HCT116 (cell line): ENCODE measurements at regions not wholly inside any gene's neighbourhood (a gene's known extent, or its start where the extent isn't known, plus 50 kb on each side); places are given as distances from the start of the nearest gene placed in this dataset.
"Not testable (repeated sequence)": the region's sequence is repeated elsewhere in the genome, so short reads cannot be mapped to it uniquely, and the experiment has no call there.

Experiments
- ATAC-seq: fragments of 200-7000 bp; cut with Tn5 transposase; 2 replicates; pipeline ENCODE4 v1.9.1; 2020; ENCODE audit warnings: mild to moderate bottlenecking, moderate library complexity
- BruUV-seq: library from RNA; stranded (reverse); fragments of 400-500 nt; replicated peaks from 2 replicates; lab custom pipeline; 2021; lab: Mats Ljungman, UMichigan
- CTCF ChIA-PET: fragments of 300-600 bp; sonication (Branson Sonifier 250); formaldehyde crosslinking; loops from one replicate; lab custom pipeline; 2021; ENCODE audit warnings: antibody characterized with exemption; lab: Charles Lee
- POLR2A ChIA-PET: fragments of 300-600, 350-600 bp; sonication (Branson Sonifier 250); formaldehyde crosslinking; loops from one replicate; lab custom pipeline; 2021; ENCODE audit warnings: antibody characterized with exemption; lab: Charles Lee
- RAD21 ChIA-PET, 2 experiments: fragments of 300-600 bp; sonication (Branson Sonifier 250); formaldehyde crosslinking; loops; one replicate each; lab custom pipeline; 2023; ENCODE audit warnings: low total read pairs in 2 of 2; ENCODE audit not compliant: uncharacterized antibody in 2 of 2, unreplicated experiment in 2 of 2, low non-redundant PET in 1 of 2; lab: Charles Lee
- DNase-seq: peaks from one replicate; pipeline ENCODE4 v3.0.0-alpha.2; 2010; ENCODE audit warnings: low read depth, low spot score
- H2AFZ ChIP-seq: fragments of 200-600 bp; shearing (Covaris generic), sonication (generic); 2 replicates; pipeline ENCODE4 v1.6.1; 2017; ENCODE audit warnings: low read depth, mixed run types, mixed read lengths, antibody characterized with exemption, low read length; ENCODE audit not compliant: poor library complexity, severe bottlenecking
- H3K27ac ChIP-seq: 2 replicates; pipeline ENCODE4 v1.5.1; 2012; ENCODE audit warnings: low read depth, low read length
- H3K27me3 ChIP-seq: fragments of 200-600 bp; sonication (generic); 2 replicates; pipeline ENCODE4 v1.6.1; 2016; ENCODE audit warnings: mixed run types, low read length, mixed read lengths; ENCODE audit not compliant: insufficient read depth
- H3K36me3 ChIP-seq, 2 experiments: fragments of 200-500 bp in 1 of 2; fragments of 200-600 bp in 1 of 2; sonication (Bioruptor generic) in 1 of 2; sonication (generic) in 1 of 2; 2 replicates each; pipeline versions ENCODE4 v1.5.1 to v1.6.1; 2014 to 2016; ENCODE audit warnings: low read length in 2 of 2, inconsistent platforms in 1 of 2, mixed read lengths in 1 of 2, mixed run types in 1 of 2; ENCODE audit not compliant: insufficient read depth in 2 of 2, control insufficient read depth in 1 of 2
- H3K4me1 ChIP-seq, 2 experiments: fragments of 200-600 bp in 1 of 2; sonication (generic) in 1 of 2; 2 replicates each; pipeline versions ENCODE4 v1.5.1 to v1.6.1; 2012 to 2017; ENCODE audit warnings: low read length in 2 of 2, inconsistent platforms in 1 of 2, mild to moderate bottlenecking in 1 of 2, mixed read lengths in 1 of 2, mixed run types in 1 of 2, moderate library complexity in 1 of 2; ENCODE audit not compliant: insufficient read depth in 2 of 2, control insufficient read depth in 1 of 2
- H3K4me2 ChIP-seq: fragments of 200-600 bp; sonication (generic); 2 replicates; pipeline ENCODE4 v1.6.1; 2017; ENCODE audit warnings: mixed run types, low read length, mixed read lengths
- H3K4me3 ChIP-seq, 2 experiments: fragments of 200-600 bp in 1 of 2; sonication (generic) in 1 of 2; replicated peaks in 1 of 2; 2 replicates each; pipeline ENCODE4 v1.5.1; 2011 to 2016; ENCODE audit warnings: low read length in 2 of 2, control low read depth in 1 of 2, low read depth in 1 of 2, mild to moderate bottlenecking in 1 of 2, mixed read lengths in 1 of 2, mixed run types in 1 of 2
- H3K79me2 ChIP-seq: fragments of 200-600 bp; sonication (generic); 2 replicates; pipeline ENCODE4 v1.6.1; 2017; ENCODE audit warnings: mild to moderate bottlenecking, mixed run types, low read length, moderate library complexity, mixed read lengths; ENCODE audit not compliant: insufficient read depth
- H3K9ac ChIP-seq: fragments of 200-600 bp; sonication (generic); 2 replicates; pipeline ENCODE4 v1.6.1; 2016; ENCODE audit warnings: low read length, mixed read lengths
- H3K9me2 ChIP-seq: fragments of 200-600 bp; sonication (generic), shearing (Covaris generic); 2 replicates; pipeline ENCODE4 v1.6.1; 2017; ENCODE audit warnings: mixed run types, mild to moderate bottlenecking, moderate library complexity; ENCODE audit not compliant: insufficient read depth
- H3K9me3 ChIP-seq, 2 experiments: fragments of 200-500 bp in 1 of 2; fragments of 200-600 bp in 1 of 2; sonication (Bioruptor generic) in 1 of 2; sonication (generic) in 1 of 2; 2 replicates each; pipeline ENCODE4 v1.6.1; 2014 to 2017; ENCODE audit warnings: low read length in 2 of 2, mixed read lengths in 2 of 2, inconsistent platforms in 1 of 2, low read depth in 1 of 2, mild to moderate bottlenecking in 1 of 2, mixed run types in 1 of 2, moderate library complexity in 1 of 2; ENCODE audit not compliant: control insufficient read depth in 1 of 2, insufficient read depth in 1 of 2
- H4K20me1 ChIP-seq: fragments of 200-600 bp; sonication (generic), shearing (Covaris generic); 2 replicates; pipeline ENCODE4 v1.6.1; 2017; ENCODE audit warnings: mixed run types, mild to moderate bottlenecking, moderate library complexity; ENCODE audit not compliant: insufficient read depth
- CEBPB ChIP-seq: IDR thresholded peaks from 2 replicates; pipeline ENCODE4 v1.6.1; 2012; ENCODE audit warnings: low read depth
- EZH2phosphoT487 ChIP-seq: fragments of 200-600 bp; IDR thresholded peaks from 2 replicates; pipeline ENCODE4 v1.6.1; 2018; ENCODE audit warnings: antibody characterized with exemption, borderline replicate concordance
- JUND ChIP-seq: IDR thresholded peaks from 2 replicates; pipeline ENCODE4 v1.6.1; 2012
- SIN3A ChIP-seq: IDR thresholded peaks from 2 replicates; pipeline ENCODE4 v1.6.1; 2012; ENCODE audit warnings: low read depth
- TCF7L2 ChIP-seq: IDR thresholded peaks from 2 replicates; pipeline ENCODE4 v1.7.0; 2011; ENCODE audit warnings: borderline replicate concordance, inconsistent platforms; ENCODE audit not compliant: insufficient read depth, insufficient read length; ENCODE audit errors: extremely low read depth
- YY1 ChIP-seq: IDR thresholded peaks from 2 replicates; pipeline ENCODE4 v1.6.1; 2011; ENCODE audit warnings: low read length, low read depth, moderate library complexity, mild to moderate bottlenecking; ENCODE audit not compliant: insufficient replicate concordance; ENCODE audit errors: extremely low read depth
- ZNF274 ChIP-seq: fragments of 200-500 bp; sonication (Bioruptor generic); IDR thresholded peaks from 2 replicates; pipeline ENCODE4 v1.6.1; 2014; ENCODE audit warnings: mild to moderate bottlenecking, low read depth, low read length, inconsistent platforms
- intact Hi-C: fragments of 100-400 bp; cut with micrococcal nuclease; formaldehyde crosslinking; loops from 2 replicates; pipeline ENCODE4 v1.10.0; 2022
- TF ChIP-seq, protein P1 (sequence below): IDR thresholded peaks from 2 replicates; pipeline ENCODE4 v1.6.1; 2011; ENCODE audit warnings: mild to moderate bottlenecking, low read length, moderate library complexity; ENCODE audit not compliant: insufficient replicate concordance; ENCODE audit errors: extremely low read depth

DNA sequence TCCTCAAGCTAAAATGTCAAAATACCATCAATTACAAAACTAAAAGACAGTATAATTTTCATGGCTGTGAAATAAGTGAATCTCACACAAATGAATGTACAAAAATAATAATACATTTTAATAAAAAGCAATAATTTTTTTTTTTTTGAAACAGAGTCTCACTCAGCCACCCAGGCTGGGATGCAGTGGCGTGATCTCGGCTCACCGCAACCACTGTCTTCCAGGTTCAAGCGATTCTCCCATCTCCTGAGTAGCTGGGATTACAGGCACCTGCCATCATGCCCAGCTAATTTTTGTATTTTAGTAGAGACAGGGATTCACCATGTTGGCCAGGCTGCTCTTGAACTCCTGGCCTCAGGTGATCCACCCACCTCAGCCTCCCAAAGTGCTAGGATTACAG, 85.3 kb upstream of the PRKG2 start:
- H3K9me2 ChIP-seq, H3K4me2 ChIP-seq, H3K9ac ChIP-seq, H4K20me1 ChIP-seq, H3K4me1 ChIP-seq, CTCF ChIA-PET, BruUV-seq, H3K79me2 ChIP-seq, H3K36me3 ChIP-seq, H3K4me3 ChIP-seq, ATAC-seq, RAD21 ChIA-PET, H3K9me3 ChIP-seq, DNase-seq, intact Hi-C loops, POLR2A ChIA-PET, H3K27ac ChIP-seq, H2AFZ ChIP-seq: not testable (repeated sequence)
- H3K27me3 ChIP-seq = peaks cover 25% of the 10 kb centered on the region

DNA sequence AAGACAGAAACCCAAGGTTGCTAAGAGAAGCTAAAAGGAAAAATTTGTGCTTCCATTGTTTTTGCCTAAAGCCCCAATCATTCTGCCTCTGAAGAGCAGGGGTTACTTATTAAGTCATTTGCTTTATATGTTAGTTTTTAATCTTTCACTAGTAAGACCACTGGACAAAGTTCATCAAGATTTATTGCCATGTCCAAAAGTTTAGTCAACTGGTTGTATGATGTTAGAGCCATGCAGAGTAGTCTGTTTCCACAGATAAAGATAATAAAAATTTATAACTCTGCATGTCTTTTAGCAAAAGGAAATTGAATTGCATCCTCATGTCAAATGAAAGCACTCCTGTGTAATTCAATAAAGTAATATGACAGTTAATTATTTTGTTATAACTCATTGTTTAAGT, 75.8 kb upstream of the PRKG2 start:
- H3K4me2 ChIP-seq = no peak overlapping the region
- H2AFZ ChIP-seq = no peak overlapping the region
- H3K9me2 ChIP-seq = no peaks in the 10 kb centered on the region
- H3K4me3 ChIP-seq = no peak overlapping the region
- H3K79me2 ChIP-seq = no peaks in the 10 kb centered on the region
- H3K4me1 ChIP-seq = no peaks in the 10 kb centered on the region
- DNase-seq (no peak), ATAC-seq (no peak)
- H3K27me3 ChIP-seq = peaks cover 32% of the 10 kb centered on the region
- ChIA-PET POLR2A (no interaction called here), CTCF (no interaction called here), RAD21 (no interaction called here)
- no TSS peak for BruUV-seq
- no peak overlapping the region for H3K9ac ChIP-seq
- no peaks in the 10 kb centered on the region for H3K36me3 ChIP-seq
- no peaks in the 10 kb centered on the region for H3K9me3 ChIP-seq
- TF ChIP-seq SIN3A (no peak), JUND (no peak), YY1 (no peak), ZNF274 (no peak), TCF7L2 (no peak), CEBPB (no peak), EZH2phosphoT487 (no peak)
- TF ChIP-seq, protein P1, sequence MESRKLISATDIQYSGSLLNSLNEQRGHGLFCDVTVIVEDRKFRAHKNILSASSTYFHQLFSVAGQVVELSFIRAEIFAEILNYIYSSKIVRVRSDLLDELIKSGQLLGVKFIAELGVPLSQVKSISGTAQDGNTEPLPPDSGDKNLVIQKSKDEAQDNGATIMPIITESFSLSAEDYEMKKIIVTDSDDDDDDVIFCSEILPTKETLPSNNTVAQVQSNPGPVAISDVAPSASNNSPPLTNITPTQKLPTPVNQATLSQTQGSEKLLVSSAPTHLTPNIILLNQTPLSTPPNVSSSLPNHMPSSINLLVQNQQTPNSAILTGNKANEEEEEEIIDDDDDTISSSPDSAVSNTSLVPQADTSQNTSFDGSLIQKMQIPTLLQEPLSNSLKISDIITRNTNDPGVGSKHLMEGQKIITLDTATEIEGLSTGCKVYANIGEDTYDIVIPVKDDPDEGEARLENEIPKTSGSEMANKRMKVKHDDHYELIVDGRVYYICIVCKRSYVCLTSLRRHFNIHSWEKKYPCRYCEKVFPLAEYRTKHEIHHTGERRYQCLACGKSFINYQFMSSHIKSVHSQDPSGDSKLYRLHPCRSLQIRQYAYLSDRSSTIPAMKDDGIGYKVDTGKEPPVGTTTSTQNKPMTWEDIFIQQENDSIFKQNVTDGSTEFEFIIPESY = no peak
- intact Hi-C loops = no loop called here
- H3K27ac ChIP-seq = no peak overlapping the region
- H4K20me1 ChIP-seq = no peaks in the 10 kb centered on the region
